Endothelial cell (in vitro differentiated cells): ENCODE measurements at regions not wholly inside any gene's neighbourhood (a gene's known extent, or its start where the extent isn't known, plus 50 kb on each side); places are given as distances from the start of the nearest gene placed in this dataset.

Experiments
- DNase-seq: peaks from one replicate; pipeline ENCODE4 v3.0.0; 2021; ENCODE audit warnings: low spot score
- H3K27ac Mint-ChIP-seq: one replicate; pipeline ENCODE4 v1.8.0; 2021; ENCODE audit warnings: mixed read lengths, inconsistent platforms; ENCODE audit not compliant: unreplicated experiment
- H3K27me3 Mint-ChIP-seq: one replicate; pipeline ENCODE4 v1.8.0; 2021; ENCODE audit warnings: mild to moderate bottlenecking, moderate library complexity, mixed read lengths, inconsistent platforms; ENCODE audit not compliant: unreplicated experiment
- H3K36me3 Mint-ChIP-seq: one replicate; pipeline ENCODE4 v1.8.0; 2021; ENCODE audit warnings: mild to moderate bottlenecking, low read depth, mixed read lengths, inconsistent platforms; ENCODE audit not compliant: unreplicated experiment
- H3K4me1 Mint-ChIP-seq: one replicate; pipeline ENCODE4 v1.8.0; 2021; ENCODE audit warnings: mild to moderate bottlenecking, mixed read lengths, inconsistent platforms; ENCODE audit not compliant: unreplicated experiment
- H3K4me3 Mint-ChIP-seq: one replicate; pipeline ENCODE4 v1.8.0; 2021; ENCODE audit warnings: mild to moderate bottlenecking, mixed read lengths, inconsistent platforms; ENCODE audit not compliant: unreplicated experiment
- H3K9me3 Mint-ChIP-seq: one replicate; pipeline ENCODE4 v1.8.0; 2021; ENCODE audit warnings: mixed read lengths, inconsistent platforms; ENCODE audit not compliant: unreplicated experiment
- CTCF ChIP-seq: fragments of 200-600 bp; sonication (generic); IDR thresholded peaks from one replicate; pipeline ENCODE4 v1.5.0; 2021; ENCODE audit warnings: antibody characterized with exemption; ENCODE audit not compliant: unreplicated experiment

GRCh38 chr2:221342388-221342787 lies 229.7 kb downstream of the EPHA4 start:
- Mint-ChIP-seq H3K36me3 (no peaks in the 10 kb centered on the region), H3K4me1 (no peaks in the 10 kb centered on the region), H3K27ac (no peak overlapping the region), H3K4me3 (no peak overlapping the region), H3K27me3 (no peaks in the 10 kb centered on the region), H3K9me3 (no peaks in the 10 kb centered on the region)
- no peak for TF ChIP-seq CTCF
- DNase-seq, result no peak

- H3K27me3 Mint-ChIP-seq, result no peaks in the 10 kb centered on the region
- H3K36me3 Mint-ChIP-seq, result no peaks in the 10 kb centered on the region
- H3K4me3 Mint-ChIP-seq, result no peak overlapping the region
- DNase-seq, result no peak
- H3K9me3 Mint-ChIP-seq, result no peaks in the 10 kb centered on the region
- no peaks in the 10 kb centered on the region for H3K4me1 Mint-ChIP-seq
- no peak for TF ChIP-seq CTCF
- H3K27ac Mint-ChIP-seq, result no peak overlapping the region
Observed at GRCh38 chr2:221343524-221343923, 228.6 kb downstream of the EPHA4 start.

- no peak overlapping the region for H3K4me3 Mint-ChIP-seq
- no peak for TF ChIP-seq CTCF
- H3K9me3 Mint-ChIP-seq, result no peaks in the 10 kb centered on the region
- DNase-seq, result no peak
- no peaks in the 10 kb centered on the region for H3K27me3 Mint-ChIP-seq
- no peaks in the 10 kb centered on the region for H3K4me1 Mint-ChIP-seq
- no peaks in the 10 kb centered on the region for H3K36me3 Mint-ChIP-seq
- H3K27ac Mint-ChIP-seq, result no peak overlapping the region
Observed at GRCh38 chr2:221345516-221345915, 226.6 kb downstream of the EPHA4 start.

- Mint-ChIP-seq H3K4me3 (no peak overlapping the region), H3K27me3 (no peaks in the 10 kb centered on the region), H3K4me1 (no peaks in the 10 kb centered on the region), H3K9me3 (no peaks in the 10 kb centered on the region), H3K36me3 (no peaks in the 10 kb centered on the region), H3K27ac (no peak overlapping the region)
- TF ChIP-seq CTCF, result no peak
- no peak for DNase-seq
Observed at GRCh38 chr2:221346411-221346810, 225.7 kb downstream of the EPHA4 start.

GRCh38 chr2:221347471-221347870 lies 224.6 kb downstream of the EPHA4 start:
- H3K36me3 Mint-ChIP-seq, result no peaks in the 10 kb centered on the region
- no peaks in the 10 kb centered on the region for H3K27me3 Mint-ChIP-seq
- H3K9me3 Mint-ChIP-seq, result no peaks in the 10 kb centered on the region
- no peaks in the 10 kb centered on the region for H3K4me1 Mint-ChIP-seq
- no peak overlapping the region for H3K27ac Mint-ChIP-seq
- H3K4me3 Mint-ChIP-seq, result no peak overlapping the region
- no peak for DNase-seq
- TF ChIP-seq CTCF, result no peak
